Motor neuron (in vitro differentiated cells): ENCODE measurements at regions not wholly inside any gene's neighbourhood (a gene's known extent, or its start where the extent isn't known, plus 50 kb on each side); places are given as distances from the start of the nearest gene placed in this dataset.

Experiments
- ATAC-seq, 8 experiments: fragments of 200-7000 bp; cut with Tn5 transposase; replicated peaks in 6 of 8; 2 replicates each; pipeline ENCODE4 v1.8.0; 2021; ENCODE audit warnings: mild to moderate bottlenecking in 8 of 8, moderate library complexity in 8 of 8
- H3K27ac ChIP-seq, 2 donors: fragments of 250-450 bp; sonication (Bioruptor Pico); 2 replicates each; pipeline ENCODE4 v1.9.0; 2021; ENCODE audit warnings: antibody characterized with exemption in 2 of 2, mild to moderate bottlenecking in 2 of 2, moderate library complexity in 1 of 2
- H3K4me1 ChIP-seq, 2 donors: fragments of 250-450 bp; sonication (Bioruptor Pico); replicated peaks in 1 of 2; 2 replicates each; pipeline ENCODE4 v1.6.1; 2021; ENCODE audit warnings: antibody characterized with exemption in 2 of 2, mild to moderate bottlenecking in 2 of 2, moderate library complexity in 1 of 2
- H3K4me3 ChIP-seq, 5 donors: fragments of 250-450 bp; sonication (Bioruptor Pico); 2 replicates each; pipeline ENCODE4 v1.9.0; 2021; ENCODE audit warnings: antibody characterized with exemption in 5 of 5, mild to moderate bottlenecking in 5 of 5, moderate library complexity in 4 of 5
- WGBS, 10 experiments: fragments of 450-650 bp; shearing (Covaris generic); methylation state at CpG; one replicate each; pipeline ENCODE4 v1.0.0; 2022; 5-methylcytosine and 5-hydroxymethylcytosine counted together
- in situ Hi-C, 9 experiments: fragments of 400-800 bp; cut with MboI; loops; one replicate each; pipeline ENCODE4 v1.15.0; 2021; ENCODE audit warnings: low sequenced_read_pairs in 9 of 9, low pct_unique_long_range_greater_than_20kb in 2 of 9; ENCODE audit not compliant: unreplicated experiment in 9 of 9

- WGBS, 10 experiments: 40 to 100% (median 85%) methylated on average over 1 of the region's 1 CpG; no CpG with 5 or more reads in 6 of the 10 experiments
- H3K4me3 ChIP-seq: no peak overlapping the region
- H3K27ac ChIP-seq: no peak overlapping the region
- in situ Hi-C loops: no loop called here
- H3K4me1 ChIP-seq: no peaks in the 10 kb centered on the region
- no peak for ATAC-seq
Observed at GRCh38 chrX:45794995-45795337, 594.3 kb upstream of the DIPK2B start.

- no peak overlapping the region for H3K27ac ChIP-seq
- in situ Hi-C loops: no loop called here
- H3K4me3 ChIP-seq: no peak overlapping the region
- ATAC-seq: no peak
- 40 to 44% methylated on average over 1 of the region's 2 CpGs; no CpG with 5 or more reads in 8 of the 10 experiments for WGBS, 10 experiments
- no peaks in the 10 kb centered on the region for H3K4me1 ChIP-seq
Observed at GRCh38 chrX:45794323-45794994, 593.8 kb upstream of the DIPK2B start.

- WGBS, 10 experiments: 0 to 34% methylated on average over 3 to 7 of the region's 8 CpGs; no CpG with 5 or more reads in 8 of the 10 experiments
- no peak overlapping the region for H3K27ac ChIP-seq
- H3K4me1 ChIP-seq: peaks cover 0 to 10% of the 10 kb centered on the region in 2 donors
- peak in 6 of 8 experiments; percentile 38 to 96 (median 86) for ATAC-seq
- no peak overlapping the region for H3K4me3 ChIP-seq
- in situ Hi-C loops: no loop called here
Observed at GRCh38 chrX:45788941-45789348, 588.3 kb upstream of the DIPK2B start.

- in situ Hi-C loops: no loop called here
Observed at GRCh38 chrX:45788315-45788714, 587.6 kb upstream of the DIPK2B start.

DNA sequence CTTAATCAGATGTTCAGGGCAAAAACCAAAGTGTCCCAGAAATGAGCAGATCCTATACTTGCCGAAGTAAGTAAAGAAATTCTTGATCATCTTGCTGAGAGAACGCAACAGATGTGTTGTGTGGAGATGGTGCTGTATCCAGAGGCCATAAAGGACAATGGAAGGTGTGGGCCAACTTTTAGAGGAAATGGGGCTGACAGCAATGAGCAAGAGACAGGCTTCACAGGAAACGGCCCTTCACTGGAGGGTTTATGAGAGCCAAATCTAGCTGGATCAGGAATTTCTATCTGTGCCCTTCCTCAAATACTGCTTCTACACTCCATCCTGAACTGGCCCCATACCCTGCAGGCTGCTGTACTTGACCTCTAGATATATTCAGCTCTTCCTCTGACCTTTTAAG lies 583.9 kb upstream of the DIPK2B start:
- H3K4me1 ChIP-seq: peaks cover 0 to 16% of the 10 kb centered on the region in 2 donors
- no peak overlapping the region for H3K4me3 ChIP-seq
- WGBS, 10 experiments: 82 to 100% (median 100%) methylated on average over 1 to 2 of the region's 3 CpGs; no CpG with 5 or more reads in 7 of the 10 experiments
- no peak for ATAC-seq
- in situ Hi-C loops: no loop called here
- H3K27ac ChIP-seq: no peak overlapping the region

More at GRCh38 chrX:45788315-45788714, 587.6 kb upstream of the DIPK2B start:
- H3K4me1 ChIP-seq: peaks cover 0 to 10% of the 10 kb centered on the region in 2 donors
- no peak overlapping the region for H3K27ac ChIP-seq
- 49 to 100% (median 93%) methylated on average over 1 to 5 of the region's 5 CpGs; no CpG with 5 or more reads in 3 of the 10 experiments for WGBS, 10 experiments
- ATAC-seq: no peak
- H3K4me3 ChIP-seq: no peak overlapping the region

DNA sequence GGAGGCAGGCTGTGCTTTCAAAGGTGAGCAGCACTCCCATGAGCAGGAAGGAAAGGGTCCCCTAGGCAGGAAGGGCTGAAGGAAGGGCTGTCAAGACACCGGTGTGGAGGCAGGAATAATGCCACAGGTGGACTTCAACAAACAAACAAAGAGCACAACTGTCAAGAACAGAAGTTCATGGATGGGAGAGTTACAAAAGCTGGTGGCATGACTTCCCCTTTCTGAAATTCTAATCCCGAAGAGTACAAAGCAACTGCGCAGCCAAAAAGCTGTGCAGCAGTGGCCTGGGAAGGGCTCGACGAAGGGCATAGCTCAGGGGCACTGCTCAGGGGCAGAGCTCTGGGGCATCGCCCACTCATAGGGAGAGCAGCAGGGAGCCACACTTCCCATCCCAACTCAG lies 582.3 kb upstream of the DIPK2B start:
- no peak overlapping the region for H3K27ac ChIP-seq
- no peak for ATAC-seq
- 54 to 86% (median 67%) methylated on average over 1 to 4 of the region's 6 CpGs; no CpG with 5 or more reads in 7 of the 10 experiments for WGBS, 10 experiments
- peaks cover 0 to 7% of the 10 kb centered on the region in 2 donors for H3K4me1 ChIP-seq
- H3K4me3 ChIP-seq: no peak overlapping the region
- in situ Hi-C loops: no loop called here

DNA sequence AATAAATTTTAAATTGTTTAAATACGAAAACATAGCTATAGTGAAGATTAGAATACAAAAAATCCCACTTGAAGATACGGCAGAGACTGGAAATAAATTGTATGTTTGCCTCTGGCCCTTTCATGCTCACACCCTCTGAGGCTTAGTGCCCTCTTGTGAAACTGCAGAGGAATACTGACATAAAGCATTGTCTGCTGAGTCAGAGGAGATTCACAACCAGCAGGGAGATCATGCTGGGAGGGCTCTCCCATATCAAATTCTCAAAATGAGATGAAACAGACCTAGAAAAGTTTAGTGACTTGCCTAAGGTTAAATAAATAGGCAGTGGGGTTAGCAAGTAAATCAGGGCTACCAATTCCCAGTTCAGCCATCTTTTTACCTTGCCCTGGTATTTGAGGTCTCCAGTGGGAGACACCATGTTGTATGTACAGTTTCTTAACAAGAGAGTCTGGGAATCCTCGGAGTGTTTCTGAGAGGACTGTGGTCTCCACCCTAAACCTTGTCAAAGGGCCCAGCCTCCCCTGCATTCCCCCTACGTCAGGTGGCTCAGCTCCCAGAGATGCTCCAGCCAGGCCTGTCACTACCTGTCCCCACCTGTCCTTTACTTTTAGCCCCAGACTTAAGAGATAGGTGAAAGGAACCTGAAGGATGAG lies 581.4 kb upstream of the DIPK2B start:
- Histone ChIP-seq H3K27ac (peak overlapping the region in 1 of 2 donors; percentile 30), H3K4me1 (peaks cover 0 to 7% of the 10 kb centered on the region in 2 donors), H3K4me3 (no peak overlapping the region)
- ATAC-seq: peak; percentile 70 to 99 (median 85)
- in situ Hi-C loops: no loop called here
- WGBS, 10 experiments: 0 to 44% (median 20%) methylated on average over 1 to 4 of the region's 4 CpGs; no CpG with 5 or more reads in 6 of the 10 experiments

DNA sequence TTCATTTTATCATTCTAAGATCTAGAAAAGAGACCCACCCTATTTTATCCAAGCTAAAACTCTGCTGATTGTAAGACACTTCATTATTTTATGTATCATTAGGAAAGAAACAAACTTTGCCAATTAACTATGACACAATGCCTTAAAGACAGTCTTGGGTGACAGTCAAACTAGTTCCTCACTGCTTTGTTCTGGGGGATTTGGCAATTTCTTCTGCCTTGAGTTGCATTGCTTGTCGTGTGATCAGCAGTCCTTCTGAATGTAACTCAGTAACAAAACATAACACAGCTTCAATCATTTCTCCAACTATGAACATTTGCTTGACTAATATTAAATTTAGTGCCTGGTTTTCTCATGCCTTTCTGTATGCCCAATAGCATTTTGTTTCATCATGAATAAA lies 577.9 kb upstream of the DIPK2B start:
- H3K4me3 ChIP-seq: no peak overlapping the region
- peaks cover 0 to 7% of the 10 kb centered on the region in 2 donors for H3K4me1 ChIP-seq
- WGBS, 10 experiments: 57 to 100% (median 62%) methylated on average over 1 of the region's 1 CpG; no CpG with 5 or more reads in 6 of the 10 experiments
- no peak overlapping the region for H3K27ac ChIP-seq
- in situ Hi-C loops: no loop called here
- ATAC-seq: no peak

DNA sequence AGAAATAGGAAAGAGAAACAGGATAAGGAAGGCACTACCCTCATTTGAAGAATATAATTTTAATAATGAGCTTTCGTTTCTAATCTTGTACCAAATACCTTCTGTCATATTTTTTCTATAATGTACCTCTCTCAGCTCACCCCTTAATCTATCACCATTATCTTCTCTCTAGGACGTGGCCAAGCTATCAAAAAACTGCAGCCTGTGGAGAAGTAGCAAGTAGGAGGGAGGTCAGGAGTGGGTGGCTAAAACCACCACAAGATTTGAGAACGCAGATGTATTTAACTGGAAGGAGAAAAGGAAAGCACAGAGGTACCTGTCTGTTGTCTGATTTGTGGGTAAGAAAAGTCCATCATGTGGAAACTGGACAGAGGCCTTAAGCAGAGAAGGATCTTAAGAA lies 576.7 kb upstream of the DIPK2B start:
- no peak for ATAC-seq
- Histone ChIP-seq H3K27ac (no peak overlapping the region), H3K4me1 (peaks cover 0 to 7% of the 10 kb centered on the region in 2 donors), H3K4me3 (no peak overlapping the region)
- 57 to 80% methylated on average over 1 to 3 of the region's 3 CpGs; no CpG with 5 or more reads in 8 of the 10 experiments for WGBS, 10 experiments
- in situ Hi-C loops: no loop called here

DNA sequence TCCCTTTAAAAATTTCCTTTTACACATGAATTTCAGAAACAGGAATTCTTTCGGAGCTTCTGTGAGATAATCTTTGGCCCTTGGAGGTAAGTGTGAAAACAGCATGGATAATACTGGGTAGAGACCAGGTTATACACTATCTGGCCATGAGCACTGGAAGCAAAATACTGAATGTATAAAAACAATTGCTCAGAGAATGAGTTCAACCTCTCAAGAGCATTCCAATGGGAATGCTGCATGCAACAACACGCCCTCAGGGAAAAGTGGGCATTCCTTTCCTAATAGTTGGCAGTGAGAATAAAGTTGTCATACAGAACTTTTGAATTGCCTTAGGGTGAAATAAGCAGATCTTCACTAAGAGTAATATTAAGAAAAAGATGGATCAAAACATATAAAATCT lies 574.8 kb upstream of the DIPK2B start:
- 0 to 100% (median 83%) methylated on average over 1 to 2 of the region's 2 CpGs; no CpG with 5 or more reads in 4 of the 10 experiments for WGBS, 10 experiments
- Histone ChIP-seq H3K27ac (no peak overlapping the region), H3K4me3 (no peak overlapping the region), H3K4me1 (peaks cover 8 to 13% of the 10 kb centered on the region in 2 donors)
- in situ Hi-C loops: no loop called here
- peak in 3 of 8 experiments; percentile 9 to 75 (median 40) for ATAC-seq

DNA sequence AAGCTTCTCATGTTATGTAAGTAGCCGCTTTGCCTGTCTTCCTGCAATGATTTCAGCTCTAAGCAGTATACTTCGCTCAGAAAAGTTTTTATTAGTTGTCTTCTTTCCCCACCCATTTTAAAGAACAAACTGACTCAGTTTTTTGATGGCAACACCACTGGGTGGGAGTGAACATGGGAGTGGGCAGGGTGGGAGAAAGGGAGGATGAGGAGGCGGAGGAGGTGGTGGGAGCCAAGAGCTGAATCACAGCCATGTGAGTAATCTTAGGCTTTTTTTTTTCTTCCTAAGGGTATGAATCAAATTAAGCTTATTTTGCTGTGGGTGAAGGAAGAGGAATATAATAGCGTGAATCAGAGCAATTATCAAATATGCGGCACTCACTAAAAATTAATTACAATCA lies 574.3 kb upstream of the DIPK2B start:
- Histone ChIP-seq H3K27ac (no peak overlapping the region), H3K4me1 (peaks cover 8 to 13% of the 10 kb centered on the region in 2 donors), H3K4me3 (no peak overlapping the region)
- ATAC-seq: peak in 3 of 8 experiments; percentile 3 to 17 (median 15)
- WGBS, 10 experiments: 20 to 57% methylated on average over 3 of the region's 5 CpGs; no CpG with 5 or more reads in 8 of the 10 experiments
- in situ Hi-C loops: no loop called here

GRCh38 chrX:45773572-45773971 lies 572.9 kb upstream of the DIPK2B start:
- ATAC-seq: no peak
- Histone ChIP-seq H3K4me3 (no peak overlapping the region), H3K4me1 (peaks cover 8 to 15% of the 10 kb centered on the region in 2 donors), H3K27ac (no peak overlapping the region)
- 18 to 60% (median 40%) methylated on average over 1 to 4 of the region's 4 CpGs; no CpG with 5 or more reads in 6 of the 10 experiments for WGBS, 10 experiments
- in situ Hi-C loops: no loop called here

DNA sequence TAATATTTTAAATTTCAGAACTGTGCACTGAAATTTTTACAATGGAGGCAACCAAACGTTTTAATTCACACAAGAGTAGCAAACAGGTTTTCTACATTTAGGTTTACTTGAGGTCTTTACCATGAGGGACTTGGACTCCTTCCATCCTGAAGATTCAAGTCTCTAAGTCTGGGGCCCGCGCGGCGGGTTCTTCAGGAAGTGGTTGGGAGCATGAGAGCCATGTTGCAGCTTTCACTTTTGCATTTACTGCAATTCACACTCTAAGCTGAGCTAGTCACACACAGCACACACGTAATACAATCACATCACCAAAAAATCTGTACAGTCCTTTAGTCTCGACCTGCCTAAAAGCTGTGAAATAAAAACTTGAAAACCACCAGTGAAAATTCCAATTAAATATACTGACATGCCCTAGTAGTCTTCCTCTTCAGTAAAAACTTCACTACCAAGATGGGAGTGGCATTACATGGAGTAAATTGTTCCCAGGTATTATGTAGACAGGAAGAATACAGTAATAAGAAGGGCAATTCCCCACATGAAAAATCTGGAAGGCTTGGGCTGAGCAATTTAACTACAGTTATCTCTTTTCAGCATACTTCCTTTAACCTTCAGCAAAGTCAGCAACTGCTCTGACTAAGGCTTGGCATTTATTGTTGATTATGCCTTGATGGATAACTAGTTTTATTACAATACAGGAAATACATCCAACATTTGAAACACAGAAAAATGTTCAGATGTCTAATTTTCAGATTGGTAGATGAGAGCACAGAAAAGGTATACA lies 571.1 kb upstream of the DIPK2B start:
- Histone ChIP-seq H3K4me1 (peaks cover 8 to 15% of the 10 kb centered on the region in 2 donors), H3K4me3 (peak overlapping the region in 2 of 5 donors; percentile 37 to 45), H3K27ac (no peak overlapping the region)
- in situ Hi-C loops: no loop called here
- ATAC-seq: peak in 2 of 8 experiments; percentile 14 to 18
- WGBS, 10 experiments: 0 to 70% (median 15%) methylated on average over 2 to 7 of the region's 7 CpGs; no CpG with 5 or more reads in 5 of the 10 experiments
